ENCODE measurements at regions not wholly inside any gene's neighbourhood (a gene's known extent, or its start where the extent isn't known, plus 50 kb on each side); places are given as distances from the start of the nearest gene placed in this dataset.

DNA sequence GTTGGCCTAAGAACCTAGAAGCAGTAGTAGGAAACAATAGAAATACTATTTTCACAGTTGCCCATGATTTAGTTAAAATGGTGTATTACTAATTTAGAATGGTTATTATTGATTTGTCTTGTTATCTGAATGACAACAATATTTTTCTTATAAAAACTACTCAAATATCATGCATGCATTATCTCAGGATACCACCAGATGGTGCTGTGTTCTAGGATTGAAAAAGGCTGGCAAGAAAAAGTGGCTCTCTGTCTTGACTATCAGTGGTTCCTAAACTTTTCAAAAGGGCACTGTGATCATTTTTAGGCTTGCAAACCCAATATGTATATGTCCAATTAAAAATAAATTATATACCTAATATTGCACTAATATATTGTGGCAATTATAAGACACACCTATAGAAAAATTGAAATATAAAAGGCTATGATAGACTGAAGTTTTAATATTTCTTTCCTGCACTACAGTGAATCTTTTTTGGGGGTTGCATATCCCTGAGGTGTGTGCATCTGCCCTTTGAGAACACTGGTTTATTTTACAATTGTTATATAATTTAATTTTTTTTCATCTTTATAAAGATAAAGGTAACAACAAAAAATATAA lies 131.7 kb upstream of the MLIP start:
- TF ChIP-seq, protein P1, sequence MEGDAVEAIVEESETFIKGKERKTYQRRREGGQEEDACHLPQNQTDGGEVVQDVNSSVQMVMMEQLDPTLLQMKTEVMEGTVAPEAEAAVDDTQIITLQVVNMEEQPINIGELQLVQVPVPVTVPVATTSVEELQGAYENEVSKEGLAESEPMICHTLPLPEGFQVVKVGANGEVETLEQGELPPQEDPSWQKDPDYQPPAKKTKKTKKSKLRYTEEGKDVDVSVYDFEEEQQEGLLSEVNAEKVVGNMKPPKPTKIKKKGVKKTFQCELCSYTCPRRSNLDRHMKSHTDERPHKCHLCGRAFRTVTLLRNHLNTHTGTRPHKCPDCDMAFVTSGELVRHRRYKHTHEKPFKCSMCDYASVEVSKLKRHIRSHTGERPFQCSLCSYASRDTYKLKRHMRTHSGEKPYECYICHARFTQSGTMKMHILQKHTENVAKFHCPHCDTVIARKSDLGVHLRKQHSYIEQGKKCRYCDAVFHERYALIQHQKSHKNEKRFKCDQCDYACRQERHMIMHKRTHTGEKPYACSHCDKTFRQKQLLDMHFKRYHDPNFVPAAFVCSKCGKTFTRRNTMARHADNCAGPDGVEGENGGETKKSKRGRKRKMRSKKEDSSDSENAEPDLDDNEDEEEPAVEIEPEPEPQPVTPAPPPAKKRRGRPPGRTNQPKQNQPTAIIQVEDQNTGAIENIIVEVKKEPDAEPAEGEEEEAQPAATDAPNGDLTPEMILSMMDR (IDR thresholded peaks at IDR 0.05): peak; percentile 74 to 93 (median 88)
- no peak for TF ChIP-seq POLR2A (IDR thresholded peaks at IDR 0.05)

All from right lobe of liver (tissue), 4 donors.